ENCODE measurements at regions not wholly inside any gene's neighbourhood (a gene's known extent, or its start where the extent isn't known, plus 50 kb on each side); places are given as distances from the start of the nearest gene placed in this dataset.

DNA sequence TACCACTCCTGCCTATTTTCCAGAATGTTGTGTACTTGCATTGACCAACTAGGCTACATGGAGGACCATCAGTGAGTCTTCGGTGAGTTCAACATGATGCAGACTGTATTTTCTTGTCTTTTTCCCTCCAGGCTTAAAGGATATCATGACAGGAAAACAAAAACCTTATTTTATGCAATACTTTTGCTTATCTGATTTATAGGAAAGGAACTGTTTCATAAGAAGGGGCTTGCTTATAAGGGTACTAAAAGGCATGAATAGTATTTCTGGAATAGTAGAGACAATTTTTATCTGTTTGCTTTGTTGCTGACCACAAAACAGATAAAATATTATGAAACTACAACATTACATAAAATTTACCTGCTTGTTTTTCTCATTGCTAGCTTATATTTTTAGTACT is 374.7 kb downstream of the KLF5 start:
- no peak for DNase-seq (ENCODE audit: extremely low read depth, insufficient read length)
- H3K27me3 ChIP-seq (replicated peaks; ENCODE audit: control insufficient read depth, insufficient read depth, low read length): no peaks in the 10 kb centered on the region
- no peak for TF ChIP-seq CTCF (IDR thresholded peaks at IDR 0.05; ENCODE audit: insufficient read depth, low read length, poor library complexity, severe bottlenecking)
- H3K36me3 ChIP-seq (ENCODE audit: control insufficient read depth, insufficient read depth, low read length): no peaks in the 10 kb centered on the region
- H3K4me3 ChIP-seq (replicated peaks; ENCODE audit: low read depth, low read length): no peak overlapping the region

- no peaks in the 10 kb centered on the region; the same call in 1 of the 2 replicates for H3K27me3 ChIP-seq (replicated peaks; ENCODE audit: control insufficient read depth, insufficient read depth, low read length)
- no peaks in the 10 kb centered on the region for H3K36me3 ChIP-seq (ENCODE audit: control insufficient read depth, insufficient read depth, low read length)
- DNase-seq (ENCODE audit: extremely low read depth, insufficient read length): no peak
- no peak for TF ChIP-seq CTCF (IDR thresholded peaks at IDR 0.05; ENCODE audit: insufficient read depth, low read length, poor library complexity, severe bottlenecking)
- H3K4me3 ChIP-seq (replicated peaks; ENCODE audit: low read depth, low read length): no peak overlapping the region
These were observed 370.9 kb downstream of the KLF5 start for GRCh38 chr13:73429701-73430100.

DNA sequence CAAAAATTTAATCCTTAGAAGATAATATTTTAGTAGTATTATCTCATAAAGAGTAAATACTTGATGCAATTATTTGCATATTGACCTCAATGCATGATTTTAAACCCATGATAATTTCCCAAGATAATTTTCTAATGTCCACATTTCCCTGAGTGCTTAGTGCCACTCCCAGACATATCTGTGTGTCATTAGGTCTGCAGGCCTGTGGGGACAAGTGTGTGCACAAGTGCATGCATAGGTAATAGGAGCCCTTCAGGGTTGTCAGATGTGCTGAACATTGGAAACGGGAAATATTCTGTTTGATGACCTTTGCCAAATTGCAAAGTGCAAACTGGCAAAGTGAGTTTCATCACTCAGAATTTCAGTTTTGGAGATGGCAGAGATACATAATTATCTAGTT is 369.9 kb downstream of the KLF5 start:
- Histone ChIP-seq H3K27me3 (replicated peaks; ENCODE audit: control insufficient read depth, insufficient read depth, low read length) (no peaks in the 10 kb centered on the region; the same call in 1 of the 2 replicates), H3K36me3 (ENCODE audit: control insufficient read depth, insufficient read depth, low read length) (no peaks in the 10 kb centered on the region), H3K4me3 (replicated peaks; ENCODE audit: low read depth, low read length) (no peak overlapping the region)
- DNase-seq (ENCODE audit: extremely low read depth, insufficient read length): no peak
- no peak for TF ChIP-seq CTCF (IDR thresholded peaks at IDR 0.05; ENCODE audit: insufficient read depth, low read length, poor library complexity, severe bottlenecking)

DNA sequence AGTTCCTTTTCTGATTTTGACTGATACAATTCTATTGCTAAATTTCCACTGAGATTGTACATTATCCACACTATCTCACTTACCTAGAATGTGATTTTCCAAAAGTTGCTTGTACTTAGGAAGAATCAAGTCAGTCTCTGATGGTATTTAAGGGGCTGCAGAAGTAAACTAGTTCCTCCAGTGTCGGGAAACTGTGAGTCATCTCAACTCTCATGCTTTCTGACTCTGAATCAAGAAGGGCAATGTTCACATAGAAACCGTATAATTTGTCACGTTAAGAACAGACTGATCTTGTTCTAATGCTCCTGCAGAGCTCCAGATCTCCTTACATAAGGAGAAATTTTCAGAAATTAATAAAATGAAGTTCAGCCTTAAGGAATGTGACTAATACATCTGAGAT is 369.3 kb downstream of the KLF5 start:
- no peaks in the 10 kb centered on the region for H3K36me3 ChIP-seq (ENCODE audit: control insufficient read depth, insufficient read depth, low read length)
- no peak overlapping the region for H3K4me3 ChIP-seq (replicated peaks; ENCODE audit: low read depth, low read length)
- no peak for TF ChIP-seq CTCF (IDR thresholded peaks at IDR 0.05; ENCODE audit: insufficient read depth, low read length, poor library complexity, severe bottlenecking)
- H3K27me3 ChIP-seq (replicated peaks; ENCODE audit: control insufficient read depth, insufficient read depth, low read length): no peaks in the 10 kb centered on the region; the same call in 1 of the 2 replicates
- DNase-seq (ENCODE audit: extremely low read depth, insufficient read length): no peak

- no peaks in the 10 kb centered on the region for H3K36me3 ChIP-seq (ENCODE audit: control insufficient read depth, insufficient read depth, low read length)
- no peak overlapping the region for H3K4me3 ChIP-seq (replicated peaks; ENCODE audit: low read depth, low read length)
- no peak for TF ChIP-seq CTCF (IDR thresholded peaks at IDR 0.05; ENCODE audit: insufficient read depth, low read length, poor library complexity, severe bottlenecking)
- DNase-seq (ENCODE audit: extremely low read depth, insufficient read length): no peak
- no peaks in the 10 kb centered on the region; the same call in 1 of the 2 replicates for H3K27me3 ChIP-seq (replicated peaks; ENCODE audit: control insufficient read depth, insufficient read depth, low read length)
These were observed 364.2 kb downstream of the KLF5 start for GRCh38 chr13:73422973-73423372.

GRCh38 chr13:73421310-73421912 is 362.6 kb downstream of the KLF5 start:
- Histone ChIP-seq H3K4me3 (replicated peaks; ENCODE audit: low read depth, low read length) (no peak overlapping the region), H3K36me3 (ENCODE audit: control insufficient read depth, insufficient read depth, low read length) (no peaks in the 10 kb centered on the region), H3K27me3 (replicated peaks; ENCODE audit: control insufficient read depth, insufficient read depth, low read length) (no peaks in the 10 kb centered on the region)
- no peak for TF ChIP-seq CTCF (IDR thresholded peaks at IDR 0.05; ENCODE audit: insufficient read depth, low read length, poor library complexity, severe bottlenecking)
- no peak for DNase-seq (ENCODE audit: extremely low read depth, insufficient read length)
